SH-SY5Y (cell line): ENCODE measurements at regions not wholly inside any gene's neighbourhood (a gene's known extent, or its start where the extent isn't known, plus 50 kb on each side); places are given as distances from the start of the nearest gene placed in this dataset.

Experiments used
- GATA2 ChIP-seq: IDR thresholded peaks from 2 replicates; pipeline ENCODE4 v1.6.1; 2011; ENCODE audit warnings: mild to moderate bottlenecking, low read depth, low read length
- GATA3 ChIP-seq: IDR thresholded peaks from 2 replicates; pipeline ENCODE4 v1.6.1; 2011; ENCODE audit warnings: low read depth, mild to moderate bottlenecking, low read length, moderate library complexity

- TF ChIP-seq GATA3 (no peak), GATA2 (no peak)
These were observed 468.9 kb upstream of the CTSO start for GRCh38 chr4:156422576-156422975.
